Activated CD4-positive, alpha-beta T cell treated with anti-CD3 and anti-CD28 coated beads, Interleukin-2, Interleukin-4, amounts not matched to agents 100 ng/mL and 50 ng/mL, durations not matched to agents 16 hours and 8 hours (primary cell): ENCODE measurements at regions not wholly inside any gene's neighbourhood (a gene's known extent, or its start where the extent isn't known, plus 50 kb on each side); places are given as distances from the start of the nearest gene placed in this dataset.
A peak's percentile ranks its signal among the peaks of the same experiment; 100 is the strongest.

Source experiments
- DNase-seq: peaks from one replicate; pipeline ENCODE4 v3.0.0-alpha.2; 2020; ENCODE audit warnings: low spot score

DNA sequence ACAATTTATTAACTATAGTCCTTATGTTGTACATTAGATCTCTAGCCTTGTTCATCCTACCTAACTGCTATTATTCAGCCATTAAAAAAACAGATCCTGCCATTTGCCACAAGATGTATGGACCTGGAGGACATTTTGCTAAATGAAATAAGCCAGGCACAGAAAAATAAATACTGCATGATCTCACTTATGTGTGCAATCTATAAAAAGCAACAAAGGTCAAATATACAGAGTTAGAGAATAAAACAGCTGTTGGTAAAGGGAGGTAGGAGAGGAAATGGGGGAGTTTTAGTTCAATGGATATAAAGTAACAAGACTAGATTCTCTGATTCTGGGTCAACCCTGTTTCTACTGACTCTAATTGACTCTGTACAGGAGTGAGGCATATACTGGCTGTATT is 103.3 kb upstream of the FAM9C start:
- no peak for DNase-seq

DNA sequence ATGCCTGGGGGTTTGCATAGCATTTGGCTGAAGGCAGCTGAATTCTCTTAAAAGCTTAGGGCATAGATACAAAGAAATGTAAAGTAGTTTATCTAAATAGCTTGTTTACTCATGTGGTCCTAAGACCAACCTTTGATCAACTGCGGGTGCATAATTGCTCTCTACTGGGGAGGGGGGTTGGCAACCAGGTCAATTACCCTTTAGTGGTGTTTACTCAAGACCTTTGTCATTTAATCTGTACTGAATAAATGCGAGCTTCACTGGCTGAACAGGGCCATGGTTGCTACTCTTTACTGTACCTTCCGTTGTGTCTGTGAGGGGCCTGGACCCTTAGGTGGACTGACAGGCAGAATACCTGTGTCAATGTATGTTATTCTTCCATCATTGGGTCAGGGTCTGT is 102.7 kb upstream of the FAM9C start:
- DNase-seq, result no peak

DNA sequence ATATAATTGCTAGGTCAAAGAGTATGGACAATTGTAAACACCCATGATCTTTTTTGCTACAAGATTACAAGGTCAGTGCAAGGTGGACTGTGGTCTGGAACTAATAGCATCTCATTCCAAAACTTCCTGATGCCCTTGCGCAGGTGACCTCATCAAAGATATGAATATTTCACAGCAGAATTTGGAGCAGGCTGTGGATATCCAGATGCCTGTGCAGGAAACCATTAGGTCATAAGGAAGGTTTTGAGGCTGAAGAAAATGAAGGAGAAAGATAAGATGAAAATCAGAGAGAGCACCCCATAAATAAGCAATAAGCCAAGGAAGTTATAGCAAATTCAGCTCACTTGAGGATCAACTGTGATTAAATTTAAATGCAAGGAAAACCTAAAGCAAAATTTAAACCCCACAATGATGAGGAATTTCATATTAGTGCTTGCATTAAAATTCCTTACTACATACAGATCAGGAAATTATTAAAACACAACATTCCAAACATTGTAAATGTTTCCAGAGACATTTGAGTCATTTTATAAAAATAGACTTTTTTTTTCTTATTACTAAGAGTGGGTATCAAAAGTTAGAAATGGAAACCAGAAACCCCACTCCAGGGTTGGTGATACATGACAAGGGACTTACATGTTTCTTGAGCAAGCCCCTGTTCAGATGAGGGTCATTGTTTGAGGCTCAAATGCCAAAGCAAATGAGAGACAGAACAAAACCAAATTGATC is 100.7 kb upstream of the FAM9C start:
- DNase-seq, result no peak

DNA sequence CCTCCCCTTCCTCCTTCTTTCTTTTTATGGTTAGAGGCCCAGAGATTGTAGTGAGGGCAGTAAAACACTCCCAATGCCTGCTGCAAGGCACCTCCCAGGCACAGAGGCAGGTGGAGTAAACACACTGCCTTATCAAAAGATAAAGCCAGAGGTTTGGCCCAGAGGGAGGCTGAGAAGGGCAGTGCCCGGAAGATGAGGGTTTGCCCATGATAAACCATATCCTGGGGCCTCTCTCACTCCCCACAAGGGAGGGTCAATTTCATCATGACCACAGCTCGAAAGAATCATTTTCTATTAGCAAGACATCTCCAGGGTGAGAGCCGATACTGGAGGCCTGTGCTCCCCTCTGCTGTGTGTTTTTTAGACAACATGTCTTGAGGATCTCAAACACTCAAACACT is 98.5 kb upstream of the FAM9C start:
- no peak for DNase-seq

DNA sequence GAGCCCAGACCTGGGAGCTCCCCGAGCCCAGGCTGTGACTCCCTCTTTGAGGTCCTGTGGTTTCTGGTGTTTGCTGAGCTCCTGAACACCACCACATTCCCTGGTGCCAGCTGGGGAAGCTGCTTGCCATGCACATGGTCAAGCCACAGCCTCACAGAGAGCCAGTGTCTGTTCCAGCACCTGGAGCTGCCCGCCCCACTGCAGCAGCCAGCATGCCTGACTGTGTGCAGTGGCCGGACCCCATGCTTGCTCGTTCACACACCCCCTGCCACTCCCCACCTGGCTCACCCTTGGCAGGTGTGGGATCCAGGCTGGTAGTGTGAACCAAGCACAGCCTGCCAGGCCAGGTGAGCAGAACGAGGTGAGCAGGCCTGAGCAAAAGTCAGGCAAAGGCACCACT is 95.6 kb upstream of the FAM9C start:
- no peak for DNase-seq

DNA sequence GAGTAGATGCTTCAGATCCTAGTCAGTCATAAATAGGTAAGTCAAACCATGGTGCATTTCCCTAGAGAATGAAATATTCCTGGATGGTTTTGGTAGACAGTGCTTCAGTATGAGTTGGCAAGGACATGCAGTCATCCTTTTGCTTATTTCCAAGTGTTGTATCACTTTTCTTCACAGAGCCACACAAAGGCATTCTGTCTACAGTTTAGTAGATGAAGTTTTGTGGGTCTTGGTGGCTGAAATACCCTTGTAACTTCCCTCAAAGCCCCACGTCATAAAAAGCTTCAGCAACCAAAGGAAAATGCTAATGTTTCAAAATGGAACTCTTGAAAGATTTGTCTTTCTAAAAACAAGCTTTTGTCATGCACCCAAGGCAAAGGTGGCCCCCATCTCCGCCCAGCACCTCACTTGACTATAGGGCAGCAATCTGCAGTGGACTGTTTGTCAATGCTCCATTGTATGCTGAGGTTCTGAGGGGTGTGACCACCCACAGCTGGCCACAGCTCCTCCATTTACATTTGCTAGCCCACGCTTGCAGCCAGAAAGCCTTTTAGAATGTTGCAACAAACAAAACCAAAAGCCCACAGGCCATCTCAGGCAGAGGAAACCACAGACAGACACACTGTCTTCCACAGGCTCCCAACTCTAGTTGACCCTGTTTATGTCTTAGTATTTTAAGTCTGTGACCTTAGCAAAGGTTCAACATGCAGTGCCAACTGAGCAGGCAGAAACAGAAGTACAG is 87.1 kb upstream of the FAM9C start:
- DNase-seq, result no peak

DNA sequence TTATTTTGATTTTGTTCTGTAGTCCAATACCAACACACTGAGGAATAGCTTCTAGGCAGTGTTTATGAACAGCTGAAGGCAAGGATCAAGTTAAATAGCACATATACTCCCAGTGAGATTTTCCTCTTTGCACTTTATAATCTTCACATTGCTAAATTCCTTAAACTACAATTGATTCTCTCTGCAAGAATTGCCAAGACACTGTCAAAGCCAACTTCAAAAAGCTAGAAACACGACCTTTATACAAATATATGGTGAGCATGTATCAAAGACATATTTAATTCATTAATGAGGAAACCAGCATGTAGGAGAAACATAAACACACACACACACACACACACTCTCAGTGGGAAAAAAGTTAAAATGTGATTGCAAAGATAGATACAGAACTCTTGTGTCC is 86.4 kb upstream of the FAM9C start:
- no peak for DNase-seq

DNA sequence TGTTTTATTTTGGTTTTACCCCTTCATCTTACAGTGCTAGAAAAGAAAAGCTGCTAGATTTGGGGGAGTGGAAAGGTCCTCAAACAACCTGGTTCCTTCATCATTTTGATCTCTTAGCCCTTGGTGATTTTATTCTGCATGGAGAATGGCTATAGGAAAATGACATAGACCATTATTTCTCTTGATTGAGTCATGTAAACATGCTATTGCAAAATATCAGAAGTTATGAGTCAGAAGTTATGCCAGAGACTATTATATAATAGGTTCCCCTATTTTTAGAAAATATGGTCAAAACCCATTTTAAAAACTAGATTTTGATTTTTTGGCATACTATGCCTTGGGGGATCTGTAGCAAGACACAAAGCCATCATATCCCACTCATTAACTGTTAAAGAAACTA is 83.7 kb upstream of the FAM9C start:
- DNase-seq, result no peak

DNA sequence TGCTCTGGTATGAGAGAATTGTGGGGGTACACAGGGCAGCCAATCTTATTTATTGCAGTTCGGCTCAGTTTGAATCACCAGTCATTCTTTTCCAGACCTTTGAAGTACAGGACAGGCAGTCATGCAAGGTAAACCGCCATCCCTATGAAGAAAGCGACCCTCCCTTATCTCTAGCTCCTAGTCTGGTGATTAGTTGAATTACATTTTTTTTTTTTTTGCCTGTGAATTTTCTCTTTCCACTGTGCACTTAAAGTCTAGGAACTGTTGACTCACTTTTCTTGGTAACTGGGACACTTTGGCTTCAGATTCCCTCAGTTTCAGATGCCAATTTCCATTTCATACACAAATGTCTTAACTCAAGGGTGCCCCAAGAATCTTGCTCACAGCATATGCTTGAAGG is 82.4 kb upstream of the FAM9C start:
- DNase-seq, result no peak

DNA sequence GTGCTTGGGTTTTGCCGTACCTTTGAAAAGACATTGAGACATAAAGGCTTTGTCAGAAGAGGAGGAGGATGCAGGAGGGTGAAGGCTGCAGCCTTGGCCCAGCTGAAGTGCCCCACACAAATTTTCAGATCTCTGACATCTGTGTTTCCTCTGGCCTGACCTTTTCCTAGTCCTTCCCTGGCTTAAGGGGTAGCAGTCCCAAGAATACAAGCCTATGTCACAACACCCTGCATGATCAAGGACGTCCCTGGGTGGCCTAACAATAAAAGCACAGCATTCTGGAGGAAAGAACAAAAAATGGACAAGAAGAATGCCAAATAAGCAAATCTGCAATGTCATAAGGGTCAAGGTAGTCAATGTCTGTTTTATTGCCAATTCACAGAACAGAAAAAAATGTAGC is 80.8 kb upstream of the FAM9C start:
- no peak for DNase-seq

DNA sequence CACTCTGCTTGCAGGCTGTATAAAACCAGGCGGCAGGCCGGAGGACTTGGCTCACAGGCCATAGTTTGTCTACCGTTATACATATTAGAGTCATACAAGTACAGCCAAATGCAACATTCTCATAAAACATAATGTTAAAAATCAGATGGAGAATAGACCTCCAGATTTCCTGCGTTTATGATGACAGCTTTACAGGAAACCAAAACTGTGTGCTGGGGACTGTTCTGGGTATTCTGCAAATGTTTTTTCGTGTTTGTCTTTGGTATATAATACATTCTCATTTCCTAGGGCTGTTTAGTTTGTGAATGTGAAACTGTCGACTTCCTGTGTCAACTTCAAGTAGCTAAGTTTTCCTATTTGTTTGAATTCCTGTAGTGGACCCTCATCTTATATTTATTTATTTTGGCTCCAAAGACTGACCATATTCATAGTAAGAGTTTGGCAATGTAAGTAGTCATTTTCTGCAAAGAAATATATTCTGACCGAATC is 79.5 kb upstream of the FAM9C start:
- peak; percentile 16 for DNase-seq

DNA sequence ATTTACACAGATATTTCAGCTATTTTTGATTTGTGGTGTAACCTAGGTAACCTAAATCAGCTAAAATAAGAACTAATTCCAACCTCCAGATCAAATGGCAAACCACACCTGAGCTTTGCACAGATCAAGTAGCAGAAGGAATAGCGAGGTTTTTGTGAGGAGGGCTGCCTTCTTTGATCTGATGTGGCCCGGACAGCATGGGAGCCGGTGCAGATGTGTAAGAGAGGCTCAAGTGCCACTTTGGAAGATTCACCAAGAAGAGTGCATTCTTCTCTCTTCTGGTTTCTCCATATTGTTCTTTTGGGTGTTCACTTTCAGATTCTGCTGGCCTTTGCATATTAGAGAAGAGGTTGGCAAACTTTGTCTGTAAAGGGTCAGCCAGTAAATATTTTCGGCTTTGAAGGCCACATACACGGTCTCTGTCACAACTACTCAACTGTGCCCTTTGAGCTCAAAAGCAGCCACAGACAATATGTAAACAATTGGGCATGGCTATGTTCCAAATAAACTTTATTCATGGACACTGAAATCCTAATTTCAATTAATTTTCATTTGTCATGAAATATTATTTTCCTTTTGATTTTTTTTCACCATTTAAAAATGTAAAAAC is 78.9 kb upstream of the FAM9C start:
- DNase-seq, result no peak

DNA sequence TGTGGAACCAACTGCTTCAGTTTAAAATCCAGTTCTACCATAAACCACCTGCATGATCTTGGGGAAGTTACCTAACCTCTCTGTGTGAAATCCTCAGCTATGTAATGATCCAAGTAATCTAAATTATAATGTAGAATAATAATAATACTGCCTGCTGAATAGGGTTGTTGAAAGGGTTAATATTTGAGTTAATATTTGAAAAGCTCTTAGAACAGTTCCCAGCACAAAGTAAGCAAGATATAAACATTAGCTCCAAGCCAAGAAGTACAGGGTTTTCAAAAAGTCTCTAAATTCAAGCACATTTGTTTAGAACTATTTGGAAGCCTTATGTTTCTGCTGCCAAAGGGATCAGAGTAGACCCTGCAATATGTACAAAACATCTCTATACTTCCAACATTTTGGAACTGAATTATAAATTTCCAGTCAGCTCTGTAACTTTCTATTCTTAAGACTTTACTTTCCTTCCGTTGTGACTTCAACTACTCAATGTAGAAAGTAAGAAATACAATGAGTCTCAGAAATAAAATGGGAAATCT is 76.7 kb upstream of the FAM9C start:
- DNase-seq, result no peak

DNA sequence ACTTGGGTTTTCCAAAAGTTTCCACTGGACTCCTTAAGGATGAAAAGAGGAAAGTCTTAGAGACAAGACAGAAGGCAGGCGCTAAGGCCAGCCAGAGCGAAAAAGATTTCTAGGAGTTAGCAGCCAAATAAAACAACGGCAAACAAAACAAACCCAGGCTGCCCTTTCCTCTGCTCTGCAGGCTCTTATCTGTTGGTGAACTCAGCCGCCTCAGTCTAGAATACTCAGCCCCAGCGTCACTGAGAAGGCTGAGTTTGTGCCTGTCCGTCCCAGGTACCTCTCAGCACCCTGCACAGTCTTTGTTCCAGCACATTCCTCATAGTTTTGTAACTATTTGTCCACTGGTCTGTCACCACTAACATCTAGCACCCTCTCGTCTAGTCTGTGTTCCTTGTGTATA is 75.6 kb upstream of the FAM9C start:
- no peak for DNase-seq

DNA sequence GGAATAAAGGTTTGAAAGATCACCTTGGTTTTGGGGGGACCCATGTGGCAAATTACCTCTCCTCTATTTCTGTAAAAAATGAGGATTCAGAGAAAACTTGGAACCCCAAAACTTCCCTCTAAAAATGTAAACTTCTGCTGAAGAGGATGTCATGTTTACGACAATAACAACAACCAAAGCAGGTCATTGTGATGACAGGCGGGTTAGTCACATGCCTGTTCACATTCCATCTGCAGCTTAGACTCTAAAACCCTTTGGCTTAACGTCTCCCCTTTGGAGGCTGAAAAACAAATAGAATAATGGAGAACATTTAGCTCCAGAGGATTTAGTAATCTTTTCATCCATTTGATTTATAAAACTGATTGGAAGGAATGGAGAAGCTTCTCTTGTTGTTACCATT is 75.0 kb upstream of the FAM9C start:
- no peak for DNase-seq

DNA sequence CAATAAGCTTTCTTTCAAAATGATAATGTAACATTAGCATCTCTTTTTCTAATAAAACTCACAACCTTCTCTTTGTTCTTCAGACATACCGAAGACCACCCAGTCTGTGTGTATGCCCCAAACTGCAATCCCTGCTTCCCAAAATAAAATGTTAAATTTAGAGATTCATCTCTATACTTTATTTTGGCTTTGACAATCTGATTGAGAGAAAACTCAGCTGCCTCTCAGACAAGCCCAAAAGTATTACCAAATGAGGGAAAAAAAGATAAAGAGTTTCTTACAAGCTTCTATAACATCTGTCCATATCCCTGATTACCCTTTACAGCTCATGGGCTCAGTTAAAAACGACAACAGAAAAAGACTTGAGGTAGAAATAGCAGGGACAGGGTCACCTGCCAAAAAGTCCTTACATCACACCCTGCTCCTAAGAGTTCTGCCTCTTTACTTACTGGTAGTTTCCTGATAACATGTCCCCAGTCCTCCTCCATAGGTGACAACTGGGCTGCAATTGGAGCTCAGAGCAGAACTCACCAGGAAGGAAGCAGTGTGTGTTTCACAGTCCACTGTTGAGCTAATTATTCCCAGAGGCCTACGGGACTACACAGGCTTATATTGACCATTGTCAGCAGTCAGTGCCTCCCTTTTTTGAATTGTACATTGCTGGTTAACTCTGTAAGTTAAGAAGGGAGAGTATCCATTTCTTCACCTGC is 70.9 kb upstream of the FAM9C start:
- DNase-seq, result no peak

DNA sequence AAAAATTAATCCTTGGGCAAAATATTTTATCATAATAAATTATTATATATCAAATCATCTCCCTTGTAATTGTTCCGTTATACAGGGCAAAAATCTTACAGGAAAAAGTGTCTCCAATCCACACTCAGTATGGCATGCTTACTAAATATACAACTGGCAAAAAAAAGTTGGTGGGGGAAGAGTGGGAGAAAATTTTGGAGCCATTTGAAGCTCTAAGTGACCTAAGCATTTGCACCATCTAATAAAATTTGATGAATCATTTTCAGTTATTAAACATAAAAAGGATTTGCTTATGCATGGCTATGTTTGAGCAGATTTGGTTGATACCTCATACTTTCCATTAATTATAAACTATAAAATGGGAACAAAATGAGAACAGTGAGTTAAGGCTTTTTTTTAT is 68.1 kb upstream of the FAM9C start:
- DNase-seq, result no peak

DNA sequence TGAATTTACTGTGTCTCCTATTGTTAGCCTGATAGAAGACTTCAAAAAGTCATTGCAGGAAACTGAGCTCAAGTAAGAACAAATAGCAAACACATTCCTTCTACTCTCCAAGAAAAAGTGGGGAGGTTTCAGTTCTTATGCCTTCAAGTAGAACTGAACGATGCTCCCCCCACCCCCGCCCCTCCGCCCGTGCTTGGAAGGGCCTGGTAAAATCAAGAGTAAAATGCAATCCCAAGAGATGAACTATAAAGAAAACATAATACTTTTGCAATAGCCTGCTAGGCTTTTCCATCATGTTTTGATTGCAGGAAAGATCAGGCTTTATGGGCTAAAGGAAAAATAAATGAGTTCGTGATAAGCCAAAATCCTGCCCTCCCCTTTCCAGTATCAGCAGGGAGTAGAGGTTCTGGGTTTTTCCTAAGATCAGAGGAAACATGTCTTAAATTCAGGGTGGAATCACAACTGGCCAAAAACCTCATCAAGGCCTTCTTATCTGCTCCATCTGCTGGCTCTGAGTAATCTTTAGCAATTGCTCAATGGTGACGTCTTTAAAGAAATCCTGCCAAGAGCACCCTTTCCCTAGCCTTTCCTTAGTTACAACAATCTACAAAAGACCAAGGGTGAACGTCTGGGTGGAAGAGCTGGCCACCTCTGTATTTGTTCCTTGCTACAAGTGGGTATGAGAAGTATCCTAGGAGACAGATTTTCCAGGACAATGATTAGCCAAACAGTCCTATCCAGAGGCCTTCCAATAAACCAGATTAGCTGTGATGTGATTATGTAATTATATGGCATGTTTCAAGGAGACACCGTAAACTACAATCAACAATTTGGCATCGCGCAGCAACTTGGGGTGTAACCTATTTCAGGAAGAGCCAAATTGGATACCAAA is 66.3 kb upstream of the FAM9C start:
- no peak for DNase-seq

DNA sequence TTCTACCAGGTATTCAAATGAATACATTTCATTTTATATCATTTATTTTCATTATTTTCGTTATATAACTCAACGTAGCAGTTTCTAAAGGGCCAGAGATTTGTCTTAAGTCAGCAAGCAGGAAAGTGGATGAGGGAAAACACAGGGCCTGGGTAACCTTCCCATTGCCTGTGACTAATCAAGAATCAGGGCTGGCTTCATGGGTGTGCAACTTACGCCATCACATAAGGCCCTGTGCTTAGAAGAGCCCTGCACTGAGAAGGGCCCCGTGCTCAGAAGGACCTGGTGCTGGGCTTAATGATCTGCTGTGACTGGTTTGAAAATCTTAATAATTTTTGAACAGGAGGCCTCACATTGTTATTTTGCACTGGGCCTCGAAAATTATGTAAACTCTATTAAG is 65.4 kb upstream of the FAM9C start:
- no peak for DNase-seq

DNA sequence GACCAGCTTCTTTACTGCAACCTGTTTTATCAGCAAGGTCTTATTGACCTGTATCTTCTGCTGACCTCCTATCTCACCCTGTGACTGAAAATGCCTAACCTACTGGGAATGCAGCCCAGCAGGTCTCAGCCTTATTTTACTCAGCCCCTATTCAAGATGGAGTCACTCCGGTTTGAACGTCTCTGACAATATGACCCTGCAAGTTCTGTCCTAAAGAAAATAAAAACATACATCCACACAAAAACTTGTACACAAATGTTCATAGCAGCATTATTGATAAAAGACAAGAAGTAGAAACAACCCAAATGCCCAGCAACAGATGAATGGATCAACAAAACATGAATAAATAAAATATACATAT is 59.5 kb upstream of the FAM9C start:
- DNase-seq, result no peak

DNA sequence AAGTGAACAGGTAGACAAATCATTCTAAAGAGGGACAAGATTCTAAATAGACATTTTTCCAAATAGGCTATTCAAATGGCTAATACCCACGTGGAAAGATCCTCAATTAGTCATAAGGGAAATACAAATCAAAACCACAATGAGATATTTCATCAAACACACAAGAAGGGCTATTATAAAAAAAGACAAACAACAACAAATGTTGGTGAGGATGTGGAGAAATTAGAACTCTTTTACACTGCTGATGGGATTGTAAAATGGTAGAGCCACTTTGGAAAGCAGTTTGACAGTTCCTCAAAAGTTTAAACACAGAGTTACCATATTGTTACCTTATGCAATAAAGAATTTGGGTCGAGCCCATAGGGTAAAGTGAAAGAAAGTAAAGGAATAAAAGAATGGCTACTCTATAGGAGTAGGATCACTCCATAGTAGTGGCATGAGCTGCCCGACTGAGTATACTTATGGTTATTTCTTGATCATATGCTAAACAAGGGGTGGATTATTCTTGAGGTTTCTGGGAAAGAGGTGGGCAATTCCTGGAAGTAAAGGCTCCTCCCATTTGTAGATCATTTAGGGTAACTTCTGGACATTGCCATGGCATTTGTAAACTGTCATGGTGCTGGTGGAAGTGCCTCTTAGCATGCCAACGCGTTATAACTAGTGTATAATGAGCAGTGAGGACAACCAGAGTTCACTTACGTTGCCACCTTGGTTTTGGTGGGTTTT is 58.9 kb upstream of the FAM9C start:
- no peak for DNase-seq
